HEK293 (cell line): ENCODE measurements at regions not wholly inside any gene's neighbourhood (a gene's known extent, or its start where the extent isn't known, plus 50 kb on each side); places are given as distances from the start of the nearest gene placed in this dataset.
A peak's percentile ranks its signal among the peaks of the same experiment; 100 is the strongest.

ENCODE experiments used
- CTCF ChIA-PET: fragments of 350-600 bp; formaldehyde crosslinking; extraction: SDS; loops from one replicate; lab custom pipeline; 2021; ENCODE audit warnings: antibody characterized with exemption; lab: Yijun Ruan, JAX
- POLR2A ChIA-PET: fragments of 300-600 bp; formaldehyde crosslinking; extraction: SDS; loops from one replicate; lab custom pipeline; 2020; ENCODE audit warnings: antibody characterized with exemption, inconsistent platforms; lab: Yijun Ruan, JAX
- H3K27ac ChIP-seq: fragments of 200-500 bp; sonication (Bioruptor generic); 2 replicates; pipeline ENCODE4 v1.5.1; 2014; ENCODE audit warnings: low read depth, low read length, control low read depth, inconsistent platforms; ENCODE audit errors: extremely low read depth
- H3K36me3 ChIP-seq, 2 experiments: fragments of 200-500 bp in 1 of 2; sonication (Bioruptor generic) in 1 of 2; 1 replicate in 1 of 2; 2 replicates in 1 of 2; pipeline ENCODE4 v1.5.1; 2014 to 2017; ENCODE audit warnings: inconsistent platforms in 2 of 2, low read length in 2 of 2; ENCODE audit not compliant: control insufficient read depth in 2 of 2, insufficient read depth in 1 of 2
- H3K4me1 ChIP-seq: fragments of 200-500 bp; sonication (Bioruptor generic); 2 replicates; pipeline ENCODE4 v1.5.1; 2014; ENCODE audit warnings: mild to moderate bottlenecking, low read length, inconsistent platforms; ENCODE audit not compliant: control insufficient read depth, insufficient read depth
- H3K4me3 ChIP-seq: 2 replicates; pipeline ENCODE4 v1.5.1; 2011; ENCODE audit warnings: low read depth, mild to moderate bottlenecking, control low read depth, low read length, moderate library complexity
- H3K9me3 ChIP-seq: fragments of 200-500 bp; sonication (Bioruptor generic); 2 replicates; pipeline ENCODE4 v1.5.1; 2014; ENCODE audit warnings: low read depth, low read length, inconsistent platforms; ENCODE audit not compliant: control insufficient read depth, insufficient read depth
- BCL11A ChIP-seq: fragments of 450-650 bp; formaldehyde crosslinking; IDR thresholded peaks from 2 replicates; pipeline ENCODE4 v1.5.1; 2016; ENCODE audit warnings: low read depth, missing biosample characterization, missing genetic modification characterization
- CTCF ChIP-seq: fragments of 450-650 bp; formaldehyde crosslinking; IDR thresholded peaks from 2 replicates; pipeline ENCODE4 v1.5.1; 2016; ENCODE audit warnings: missing biosample characterization, missing genetic modification characterization
- FEZF1 ChIP-seq: fragments of 450-650 bp; formaldehyde crosslinking; IDR thresholded peaks from 2 replicates; pipeline ENCODE4 v1.5.1; 2016; ENCODE audit warnings: missing biosample characterization, missing genetic modification characterization
- PRDM6 ChIP-seq: fragments of 450-650 bp; formaldehyde crosslinking; IDR thresholded peaks from 2 replicates; pipeline ENCODE4 v1.5.1; 2017; ENCODE audit warnings: missing biosample characterization, missing genetic modification characterization
- TCF7L2 ChIP-seq: IDR thresholded peaks from 2 replicates; pipeline ENCODE4 v1.6.1; 2011; ENCODE audit warnings: low read depth, mild to moderate bottlenecking, inconsistent platforms, low read length, moderate library complexity, borderline replicate concordance
- WT1 ChIP-seq: fragments of 450-650 bp; formaldehyde crosslinking; IDR thresholded peaks from 2 replicates; pipeline ENCODE4 v1.5.1; 2016; ENCODE audit warnings: missing biosample characterization, missing genetic modification characterization
- ZBTB10 ChIP-seq: fragments of 450-650 bp; formaldehyde crosslinking; IDR thresholded peaks from 2 replicates; pipeline ENCODE4 v1.5.1; 2016; ENCODE audit warnings: missing biosample characterization, missing genetic modification characterization
- ZFP41 ChIP-seq: fragments of 450-650 bp; formaldehyde crosslinking; IDR thresholded peaks from 2 replicates; pipeline ENCODE4 v1.5.1; 2016; ENCODE audit warnings: missing biosample characterization, missing genetic modification characterization, borderline replicate concordance
- ZNF121 ChIP-seq: fragments of 450-650 bp; formaldehyde crosslinking; IDR thresholded peaks from 2 replicates; pipeline ENCODE4 v1.5.1; 2016; ENCODE audit warnings: missing biosample characterization, missing genetic modification characterization
- ZNF184 ChIP-seq: fragments of 450-650 bp; IDR thresholded peaks from 2 replicates; pipeline ENCODE4 v1.5.1; 2018; ENCODE audit warnings: missing biosample characterization, mild to moderate bottlenecking, missing genetic modification characterization
- ZNF221 ChIP-seq: fragments of 450-650 bp; formaldehyde crosslinking; IDR thresholded peaks from 2 replicates; pipeline ENCODE4 v1.5.1; 2017; ENCODE audit warnings: missing biosample characterization, missing genetic modification characterization, borderline replicate concordance
- ZNF23 ChIP-seq: fragments of 450-650 bp; formaldehyde crosslinking; IDR thresholded peaks from 2 replicates; pipeline ENCODE4 v1.5.1; 2016; ENCODE audit warnings: missing biosample characterization, missing genetic modification characterization, borderline replicate concordance
- ZNF394 ChIP-seq: fragments of 450-650 bp; formaldehyde crosslinking; IDR thresholded peaks from 2 replicates; pipeline ENCODE4 v1.5.1; 2016; ENCODE audit warnings: missing biosample characterization, missing genetic modification characterization, mild to moderate bottlenecking, moderate library complexity, borderline replicate concordance
- ZNF544 ChIP-seq: fragments of 450-650 bp; formaldehyde crosslinking; IDR thresholded peaks from 2 replicates; pipeline ENCODE4 v1.5.0; 2017; ENCODE audit warnings: missing biosample characterization, missing genetic modification characterization
- ZNF571 ChIP-seq: fragments of 450-650 bp; formaldehyde crosslinking; IDR thresholded peaks from 2 replicates; pipeline ENCODE4 v1.5.0; 2017; ENCODE audit warnings: missing biosample characterization, missing genetic modification characterization
- ZNF707 ChIP-seq: fragments of 450-650 bp; formaldehyde crosslinking; IDR thresholded peaks from 2 replicates; pipeline ENCODE4 v1.5.1; 2016; ENCODE audit warnings: missing biosample characterization, missing genetic modification characterization
- ZNF747 ChIP-seq: fragments of 450-650 bp; formaldehyde crosslinking; IDR thresholded peaks from 2 replicates; pipeline ENCODE4 v1.5.1; 2016; ENCODE audit warnings: missing biosample characterization, missing genetic modification characterization
- ZNF837 ChIP-seq: fragments of 450-650 bp; formaldehyde crosslinking; IDR thresholded peaks from 2 replicates; pipeline ENCODE4 v1.5.1; 2016; ENCODE audit warnings: missing biosample characterization, missing genetic modification characterization
- ZNF843 ChIP-seq: fragments of 450-650 bp; formaldehyde crosslinking; IDR thresholded peaks from 2 replicates; pipeline ENCODE4 v1.5.1; 2016; ENCODE audit warnings: missing biosample characterization, missing genetic modification characterization
- ZSCAN30 ChIP-seq: fragments of 450-650 bp; IDR thresholded peaks from 2 replicates; pipeline ENCODE4 v1.5.1; 2018; ENCODE audit warnings: missing biosample characterization, mild to moderate bottlenecking, missing genetic modification characterization, moderate library complexity
- ZSCAN4 ChIP-seq: fragments of 450-650 bp; formaldehyde crosslinking; IDR thresholded peaks from 2 replicates; pipeline ENCODE4 v1.5.1; 2017; ENCODE audit warnings: missing biosample characterization, missing genetic modification characterization

- TF ChIP-seq ZFP41 (tag by site-specific recombination) = no peak
- peaks cover 4% of the 10 kb centered on the region for H3K4me1 ChIP-seq
- no peak overlapping the region for H3K27ac ChIP-seq
- no peaks in the 10 kb centered on the region for H3K36me3 ChIP-seq
- no peaks in the 10 kb centered on the region for H3K9me3 ChIP-seq
- ChIA-PET POLR2A (no interaction called here), CTCF (no interaction called here)
- H3K4me3 ChIP-seq = no peak overlapping the region
Observed at GRCh38 chr1:83516369-83516768, 482.6 kb downstream of the TTLL7 start.

- no peak overlapping the region for H3K4me3 ChIP-seq
- H3K9me3 ChIP-seq = no peaks in the 10 kb centered on the region
- POLR2A ChIA-PET = no interaction called here
- CTCF ChIA-PET = no interaction called here
- H3K36me3 ChIP-seq = no peaks in the 10 kb centered on the region
- peaks cover 4% of the 10 kb centered on the region for H3K4me1 ChIP-seq
- TF ChIP-seq ZSCAN4 (tag by site-specific recombination) (no peak), ZNF544 (tag by site-specific recombination) (no peak), ZNF184 (tag by site-specific recombination) (no peak), ZNF121 (tag by site-specific recombination) (no peak), ZNF23 (tag by site-specific recombination) (no peak), CTCF (no peak), BCL11A (tag by site-specific recombination) (no peak), ZNF707 (tag by site-specific recombination) (no peak), ZNF747 (no peak)
- TF ChIP-seq, all 188 proteins: peak for 0
- H3K27ac ChIP-seq = no peak overlapping the region
Observed at GRCh38 chr1:83515578-83516154, 483.3 kb downstream of the TTLL7 start.

- H3K36me3 ChIP-seq = no peaks in the 10 kb centered on the region
- H3K4me3 ChIP-seq = no peak overlapping the region
- H3K4me1 ChIP-seq = peaks cover 9% of the 10 kb centered on the region
- no peak overlapping the region for H3K27ac ChIP-seq
- H3K9me3 ChIP-seq = no peaks in the 10 kb centered on the region
- POLR2A ChIA-PET = no interaction called here
- CTCF ChIA-PET = no interaction called here
- TF ChIP-seq CTCF = no peak
- no peak for TF ChIP-seq ZNF837 (tag by site-specific recombination)
- peak; percentile 55; the same call in 1 of the 2 replicates for TF ChIP-seq PRDM6 (tag by site-specific recombination)
- no peak for TF ChIP-seq ZSCAN30
- TF ChIP-seq ZNF394 = no peak
- TF ChIP-seq ZBTB10 (tag by site-specific recombination) = no peak
- TF ChIP-seq TCF7L2 = no peak
- peak; percentile 69 for TF ChIP-seq FEZF1 (tag by site-specific recombination)
- TF ChIP-seq ZNF571 = no peak
- TF ChIP-seq ZNF843 (tag by site-specific recombination) = 0 out of 2 replicates have a peak, but pooled peaks have one; percentile 46
- TF ChIP-seq ZNF221 = no peak
- no peak for TF ChIP-seq WT1 (tag by site-specific recombination)
Observed at GRCh38 chr1:83512373-83513193, 486.3 kb downstream of the TTLL7 start.
